ENCODE measurements at regions not wholly inside any gene's neighbourhood (a gene's known extent, or its start where the extent isn't known, plus 50 kb on each side); places are given as distances from the start of the nearest gene placed in this dataset.

GRCh38 chr4:72895408-72895807, 174.1 kb downstream of the COX18 start:
- no peak overlapping the region for H2AFZ ChIP-seq (ENCODE audit: low read depth, low read length, severe bottlenecking)
- no peaks in the 10 kb centered on the region for H3K79me2 ChIP-seq (ENCODE audit: insufficient read depth, low read length)
- no peaks in the 10 kb centered on the region for H3K9me3 ChIP-seq (ENCODE audit: insufficient read depth, low read length)
- H3K9ac ChIP-seq (ENCODE audit: low read length), result no peak overlapping the region
- no peak overlapping the region for H3K27ac ChIP-seq (ENCODE audit: low read depth, low read length)
- no peaks in the 10 kb centered on the region for H4K20me1 ChIP-seq (ENCODE audit: low read depth, low read length)
- H3K27me3 ChIP-seq (ENCODE audit: low read length), result no peaks in the 10 kb centered on the region
- no peak overlapping the region for H3K4me3 ChIP-seq (ENCODE audit: insufficient read depth, low read length, poor library complexity, severe bottlenecking)
- H3F3A ChIP-seq (ENCODE audit: insufficient read depth), result no peaks in the 10 kb centered on the region
- H3K36me3 ChIP-seq (ENCODE audit: low read length), result no peaks in the 10 kb centered on the region
- TF ChIP-seq EZH2phosphoT487 (conservative IDR thresholded peaks at IDR 0.05; ENCODE audit: low read length), result no peak
- TF ChIP-seq, protein P1, sequence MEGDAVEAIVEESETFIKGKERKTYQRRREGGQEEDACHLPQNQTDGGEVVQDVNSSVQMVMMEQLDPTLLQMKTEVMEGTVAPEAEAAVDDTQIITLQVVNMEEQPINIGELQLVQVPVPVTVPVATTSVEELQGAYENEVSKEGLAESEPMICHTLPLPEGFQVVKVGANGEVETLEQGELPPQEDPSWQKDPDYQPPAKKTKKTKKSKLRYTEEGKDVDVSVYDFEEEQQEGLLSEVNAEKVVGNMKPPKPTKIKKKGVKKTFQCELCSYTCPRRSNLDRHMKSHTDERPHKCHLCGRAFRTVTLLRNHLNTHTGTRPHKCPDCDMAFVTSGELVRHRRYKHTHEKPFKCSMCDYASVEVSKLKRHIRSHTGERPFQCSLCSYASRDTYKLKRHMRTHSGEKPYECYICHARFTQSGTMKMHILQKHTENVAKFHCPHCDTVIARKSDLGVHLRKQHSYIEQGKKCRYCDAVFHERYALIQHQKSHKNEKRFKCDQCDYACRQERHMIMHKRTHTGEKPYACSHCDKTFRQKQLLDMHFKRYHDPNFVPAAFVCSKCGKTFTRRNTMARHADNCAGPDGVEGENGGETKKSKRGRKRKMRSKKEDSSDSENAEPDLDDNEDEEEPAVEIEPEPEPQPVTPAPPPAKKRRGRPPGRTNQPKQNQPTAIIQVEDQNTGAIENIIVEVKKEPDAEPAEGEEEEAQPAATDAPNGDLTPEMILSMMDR (IDR thresholded peaks at IDR 0.05; ENCODE audit: insufficient read depth, low read length, poor library complexity, severe bottlenecking), result no peak
- no peak overlapping the region for H3K4me2 ChIP-seq (ENCODE audit: low read depth, low read length, poor library complexity, severe bottlenecking)
- no peaks in the 10 kb centered on the region for H3K9me2 ChIP-seq (replicated peaks; ENCODE audit: insufficient read depth, low read length)

- Histone ChIP-seq H3K9ac (ENCODE audit: low read length) (no peak overlapping the region), H3K4me3 (ENCODE audit: insufficient read depth, low read length, poor library complexity, severe bottlenecking) (no peak overlapping the region), H2AFZ (ENCODE audit: low read depth, low read length, severe bottlenecking) (no peak overlapping the region), H3K9me2 (replicated peaks; ENCODE audit: insufficient read depth, low read length) (no peaks in the 10 kb centered on the region), H3K4me2 (ENCODE audit: low read depth, low read length, poor library complexity, severe bottlenecking) (no peak overlapping the region), H3K79me2 (ENCODE audit: insufficient read depth, low read length) (no peaks in the 10 kb centered on the region), H3K9me3 (ENCODE audit: insufficient read depth, low read length) (no peaks in the 10 kb centered on the region), H3F3A (ENCODE audit: insufficient read depth) (no peaks in the 10 kb centered on the region), H4K20me1 (ENCODE audit: low read depth, low read length) (no peaks in the 10 kb centered on the region), H3K27ac (ENCODE audit: low read depth, low read length) (no peak overlapping the region), H3K27me3 (ENCODE audit: low read length) (no peaks in the 10 kb centered on the region), H3K36me3 (ENCODE audit: low read length) (no peaks in the 10 kb centered on the region)
- TF ChIP-seq, protein P1 (IDR thresholded peaks at IDR 0.05; ENCODE audit: insufficient read depth, low read length, poor library complexity, severe bottlenecking), result no peak
- TF ChIP-seq EZH2phosphoT487 (conservative IDR thresholded peaks at IDR 0.05; ENCODE audit: low read length), result no peak
Measured at GRCh38 chr4:72893354-72894066, 176.0 kb downstream of the COX18 start.

GRCh38 chr4:72888331-72888730, 181.2 kb downstream of the COX18 start:
- Histone ChIP-seq H3K27me3 (ENCODE audit: low read length) (no peaks in the 10 kb centered on the region), H3K9me2 (replicated peaks; ENCODE audit: insufficient read depth, low read length) (no peaks in the 10 kb centered on the region), H3K79me2 (ENCODE audit: insufficient read depth, low read length) (no peaks in the 10 kb centered on the region), H3F3A (ENCODE audit: insufficient read depth) (no peaks in the 10 kb centered on the region), H3K9me3 (ENCODE audit: insufficient read depth, low read length) (no peaks in the 10 kb centered on the region), H3K36me3 (ENCODE audit: low read length) (no peaks in the 10 kb centered on the region), H3K4me2 (ENCODE audit: low read depth, low read length, poor library complexity, severe bottlenecking) (no peak overlapping the region), H4K20me1 (ENCODE audit: low read depth, low read length) (no peaks in the 10 kb centered on the region), H3K27ac (ENCODE audit: low read depth, low read length) (no peak overlapping the region), H3K9ac (ENCODE audit: low read length) (no peak overlapping the region), H3K4me3 (ENCODE audit: insufficient read depth, low read length, poor library complexity, severe bottlenecking) (no peak overlapping the region), H2AFZ (ENCODE audit: low read depth, low read length, severe bottlenecking) (no peak overlapping the region)
- no peak for TF ChIP-seq EZH2phosphoT487 (conservative IDR thresholded peaks at IDR 0.05; ENCODE audit: low read length)
- TF ChIP-seq, protein P1 (IDR thresholded peaks at IDR 0.05; ENCODE audit: insufficient read depth, low read length, poor library complexity, severe bottlenecking), result no peak

Measured in SU-DHL-6 (cell line).